Esophagus muscularis mucosa (tissue), 3 donors: ENCODE measurements at regions not wholly inside any gene's neighbourhood (a gene's known extent, or its start where the extent isn't known, plus 50 kb on each side); places are given as distances from the start of the nearest gene placed in this dataset.

Experiments
- CTCF ChIP-seq, 3 experiments: fragments of 200-600 bp in 2 of 3; fragments of 450-650 bp in 1 of 3; sonication (generic) in 2 of 3; IDR thresholded peaks; one replicate each; pipeline ENCODE4 v1.5.1; 2017 to 2019; ENCODE audit warnings: antibody characterized with exemption in 3 of 3, mild to moderate bottlenecking in 2 of 3, moderate library complexity in 1 of 3
- POLR2AphosphoS5 ChIP-seq, 2 donors: sonication (generic); formaldehyde crosslinking; IDR thresholded peaks; one replicate each; pipeline ENCODE4 v1.6.1; 2017; ENCODE audit warnings: antibody characterized with exemption in 2 of 2

GRCh38 chr14:105945896-105946295, 419.5 kb downstream of the TMEM121 start:
- TF ChIP-seq CTCF (IDR thresholded peaks at IDR 0.05) (no peak), POLR2AphosphoS5 (IDR thresholded peaks at IDR 0.05) (no peak)
